HCT116 (cell line): ENCODE measurements at regions not wholly inside any gene's neighbourhood (a gene's known extent, or its start where the extent isn't known, plus 50 kb on each side); places are given as distances from the start of the nearest gene placed in this dataset.

ENCODE experiments used
- ATAC-seq: fragments of 200-7000 bp; cut with Tn5 transposase; 2 replicates; pipeline ENCODE4 v1.9.1; 2020; ENCODE audit warnings: mild to moderate bottlenecking, moderate library complexity
- BruUV-seq: library from RNA; stranded (reverse); fragments of 400-500 nt; replicated peaks from 2 replicates; lab custom pipeline; 2021; lab: Mats Ljungman, UMichigan
- CTCF ChIA-PET: fragments of 300-600 bp; sonication (Branson Sonifier 250); formaldehyde crosslinking; loops from one replicate; lab custom pipeline; 2021; ENCODE audit warnings: antibody characterized with exemption; lab: Charles Lee
- POLR2A ChIA-PET: fragments of 300-600, 350-600 bp; sonication (Branson Sonifier 250); formaldehyde crosslinking; loops from one replicate; lab custom pipeline; 2021; ENCODE audit warnings: antibody characterized with exemption; lab: Charles Lee
- RAD21 ChIA-PET, 2 experiments: fragments of 300-600 bp; sonication (Branson Sonifier 250); formaldehyde crosslinking; loops; one replicate each; lab custom pipeline; 2023; ENCODE audit warnings: low total read pairs in 2 of 2; ENCODE audit not compliant: uncharacterized antibody in 2 of 2, unreplicated experiment in 2 of 2, low non-redundant PET in 1 of 2; lab: Charles Lee
- DNase-seq: peaks from one replicate; pipeline ENCODE4 v3.0.0-alpha.2; 2010; ENCODE audit warnings: low read depth, low spot score
- H2AFZ ChIP-seq: fragments of 200-600 bp; shearing (Covaris generic), sonication (generic); 2 replicates; pipeline ENCODE4 v1.6.1; 2017; ENCODE audit warnings: low read depth, mixed run types, mixed read lengths, antibody characterized with exemption, low read length; ENCODE audit not compliant: poor library complexity, severe bottlenecking
- H3K27ac ChIP-seq: 2 replicates; pipeline ENCODE4 v1.5.1; 2012; ENCODE audit warnings: low read depth, low read length
- H3K27me3 ChIP-seq: fragments of 200-600 bp; sonication (generic); 2 replicates; pipeline ENCODE4 v1.6.1; 2016; ENCODE audit warnings: mixed run types, low read length, mixed read lengths; ENCODE audit not compliant: insufficient read depth
- H3K36me3 ChIP-seq, 2 experiments: fragments of 200-500 bp in 1 of 2; fragments of 200-600 bp in 1 of 2; sonication (Bioruptor generic) in 1 of 2; sonication (generic) in 1 of 2; 2 replicates each; pipeline versions ENCODE4 v1.5.1 to v1.6.1; 2014 to 2016; ENCODE audit warnings: low read length in 2 of 2, inconsistent platforms in 1 of 2, mixed read lengths in 1 of 2, mixed run types in 1 of 2; ENCODE audit not compliant: insufficient read depth in 2 of 2, control insufficient read depth in 1 of 2
- H3K4me1 ChIP-seq, 2 experiments: fragments of 200-600 bp in 1 of 2; sonication (generic) in 1 of 2; 2 replicates each; pipeline versions ENCODE4 v1.5.1 to v1.6.1; 2012 to 2017; ENCODE audit warnings: low read length in 2 of 2, inconsistent platforms in 1 of 2, mild to moderate bottlenecking in 1 of 2, mixed read lengths in 1 of 2, mixed run types in 1 of 2, moderate library complexity in 1 of 2; ENCODE audit not compliant: insufficient read depth in 2 of 2, control insufficient read depth in 1 of 2
- H3K4me2 ChIP-seq: fragments of 200-600 bp; sonication (generic); 2 replicates; pipeline ENCODE4 v1.6.1; 2017; ENCODE audit warnings: mixed run types, low read length, mixed read lengths
- H3K4me3 ChIP-seq, 2 experiments: fragments of 200-600 bp in 1 of 2; sonication (generic) in 1 of 2; replicated peaks in 1 of 2; 2 replicates each; pipeline ENCODE4 v1.5.1; 2011 to 2016; ENCODE audit warnings: low read length in 2 of 2, control low read depth in 1 of 2, low read depth in 1 of 2, mild to moderate bottlenecking in 1 of 2, mixed read lengths in 1 of 2, mixed run types in 1 of 2
- H3K79me2 ChIP-seq: fragments of 200-600 bp; sonication (generic); 2 replicates; pipeline ENCODE4 v1.6.1; 2017; ENCODE audit warnings: mild to moderate bottlenecking, mixed run types, low read length, moderate library complexity, mixed read lengths; ENCODE audit not compliant: insufficient read depth
- H3K9ac ChIP-seq: fragments of 200-600 bp; sonication (generic); 2 replicates; pipeline ENCODE4 v1.6.1; 2016; ENCODE audit warnings: low read length, mixed read lengths
- H3K9me2 ChIP-seq: fragments of 200-600 bp; sonication (generic), shearing (Covaris generic); 2 replicates; pipeline ENCODE4 v1.6.1; 2017; ENCODE audit warnings: mixed run types, mild to moderate bottlenecking, moderate library complexity; ENCODE audit not compliant: insufficient read depth
- H3K9me3 ChIP-seq, 2 experiments: fragments of 200-500 bp in 1 of 2; fragments of 200-600 bp in 1 of 2; sonication (Bioruptor generic) in 1 of 2; sonication (generic) in 1 of 2; 2 replicates each; pipeline ENCODE4 v1.6.1; 2014 to 2017; ENCODE audit warnings: low read length in 2 of 2, mixed read lengths in 2 of 2, inconsistent platforms in 1 of 2, low read depth in 1 of 2, mild to moderate bottlenecking in 1 of 2, mixed run types in 1 of 2, moderate library complexity in 1 of 2; ENCODE audit not compliant: control insufficient read depth in 1 of 2, insufficient read depth in 1 of 2
- H4K20me1 ChIP-seq: fragments of 200-600 bp; sonication (generic), shearing (Covaris generic); 2 replicates; pipeline ENCODE4 v1.6.1; 2017; ENCODE audit warnings: mixed run types, mild to moderate bottlenecking, moderate library complexity; ENCODE audit not compliant: insufficient read depth
- ATF3 ChIP-seq: IDR thresholded peaks from 2 replicates; pipeline ENCODE4 v1.6.1; 2012
- CEBPB ChIP-seq: IDR thresholded peaks from 2 replicates; pipeline ENCODE4 v1.6.1; 2012; ENCODE audit warnings: low read depth
- ELF1 ChIP-seq: IDR thresholded peaks from 2 replicates; pipeline ENCODE4 v1.6.1; 2012; ENCODE audit warnings: low read depth, borderline replicate concordance
- SIN3A ChIP-seq: IDR thresholded peaks from 2 replicates; pipeline ENCODE4 v1.6.1; 2012; ENCODE audit warnings: low read depth
- intact Hi-C: fragments of 100-400 bp; cut with micrococcal nuclease; formaldehyde crosslinking; loops from 2 replicates; pipeline ENCODE4 v1.10.0; 2022

DNA sequence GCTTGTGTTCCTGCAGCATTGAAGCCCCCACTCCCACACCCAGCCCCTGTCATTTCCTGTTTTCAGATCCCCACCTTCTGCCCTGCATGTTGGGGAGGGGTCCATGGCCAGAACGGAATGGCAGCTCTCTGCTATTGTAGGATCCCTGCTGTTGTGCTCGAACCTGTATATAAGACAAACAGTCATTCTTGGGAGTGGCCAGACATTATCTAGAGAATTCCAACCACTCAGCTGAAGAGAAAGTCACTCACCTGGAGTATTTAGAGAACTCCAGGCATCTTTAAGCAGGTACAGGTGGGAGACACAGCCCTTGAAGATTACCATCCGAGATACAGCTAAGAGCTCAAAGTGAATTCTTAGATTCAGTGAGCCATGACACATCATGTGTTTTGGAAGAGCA is 96.1 kb downstream of the C9orf152 start:
- ATAC-seq (no peak), DNase-seq (no peak)
- no peak overlapping the region for H3K4me3 ChIP-seq
- no peaks in the 10 kb centered on the region for H3K27me3 ChIP-seq
- no peaks in the 10 kb centered on the region for H3K9me3 ChIP-seq
- ChIA-PET RAD21 (no interaction called here), CTCF (no interaction called here), POLR2A (no interaction called here)
- intact Hi-C loops = no loop called here
- no peaks in the 10 kb centered on the region for H3K9me2 ChIP-seq
- TF ChIP-seq CEBPB = no peak
- no peak for TF ChIP-seq ATF3
- no peak for TF ChIP-seq ELF1
- H3K27ac ChIP-seq = no peak overlapping the region
- H3K36me3 ChIP-seq = no peaks in the 10 kb centered on the region
- H2AFZ ChIP-seq = no peak overlapping the region
- peaks cover 44% of the 10 kb centered on the region for H3K79me2 ChIP-seq
- no peaks in the 10 kb centered on the region; a peak in 1 of 4 replicates for H3K4me1 ChIP-seq
- BruUV-seq = no TSS peak
- no peak overlapping the region for H3K4me2 ChIP-seq
- H4K20me1 ChIP-seq = no peaks in the 10 kb centered on the region
- H3K9ac ChIP-seq = no peak overlapping the region

- POLR2A ChIA-PET = no interaction called here
- no peaks in the 10 kb centered on the region; a peak in 1 of 4 replicates for H3K4me1 ChIP-seq
- no peak for TF ChIP-seq SIN3A
- H2AFZ ChIP-seq = no peak overlapping the region
- ATAC-seq (no peak), DNase-seq (no peak)
- H3K27me3 ChIP-seq = no peaks in the 10 kb centered on the region
- H3K9me3 ChIP-seq = no peaks in the 10 kb centered on the region
- CTCF ChIA-PET = no interaction called here
- H3K9me2 ChIP-seq = no peaks in the 10 kb centered on the region
- BruUV-seq = no TSS peak
- no peak overlapping the region for H3K4me2 ChIP-seq
- no peaks in the 10 kb centered on the region for H3K36me3 ChIP-seq
- no peak overlapping the region for H3K9ac ChIP-seq
- H3K4me3 ChIP-seq = no peak overlapping the region
- peaks cover 45% of the 10 kb centered on the region for H3K79me2 ChIP-seq
- no peaks in the 10 kb centered on the region for H4K20me1 ChIP-seq
- RAD21 ChIA-PET = no interaction called here
- intact Hi-C loops = no loop called here
- H3K27ac ChIP-seq = no peak overlapping the region
Measured at GRCh38 chr9:110112792-110113191, 95.2 kb downstream of the C9orf152 start.
